Neural progenitor cell (in vitro differentiated cells): ENCODE measurements at regions not wholly inside any gene's neighbourhood (a gene's known extent, or its start where the extent isn't known, plus 50 kb on each side); places are given as distances from the start of the nearest gene placed in this dataset.

Experiments used
- EZH2 ChIP-seq: fragments of 200-600 bp; sonication (generic); IDR thresholded peaks from 2 replicates; pipeline ENCODE4 v1.6.1; 2017; ENCODE audit warnings: antibody characterized with exemption, mild to moderate bottlenecking, moderate library complexity
- EZH2phosphoT487 ChIP-seq: fragments of 200-600 bp; sonication (generic); IDR thresholded peaks from 2 replicates; pipeline ENCODE4 v1.6.1; 2017; ENCODE audit warnings: antibody characterized with exemption
- TF ChIP-seq, protein P1 (sequence below): fragments of 200-600 bp; sonication (generic); IDR thresholded peaks from 2 replicates; pipeline ENCODE4 v1.5.1; 2017; ENCODE audit warnings: antibody characterized with exemption, mild to moderate bottlenecking

DNA sequence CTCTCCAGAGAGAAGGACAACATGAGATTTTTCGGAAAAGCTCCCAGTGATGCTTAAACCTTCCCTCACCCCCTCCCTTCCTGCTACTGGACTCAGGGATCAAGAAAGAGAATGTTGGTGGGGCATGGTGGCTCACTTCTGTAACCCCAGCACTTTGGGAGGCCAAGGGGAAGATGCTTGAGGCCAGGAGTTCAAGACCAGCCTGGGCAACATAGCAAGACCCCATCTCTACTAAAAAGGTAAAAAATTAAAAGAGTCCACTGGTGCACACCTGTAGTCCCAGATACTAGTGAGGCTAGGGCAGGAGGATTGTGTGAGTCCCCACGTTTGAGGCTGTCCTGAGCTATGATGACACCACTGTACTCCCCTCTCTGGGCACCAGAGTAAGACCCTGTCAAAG, 162.9 kb upstream of the RAB4A start:
- TF ChIP-seq, protein P1, sequence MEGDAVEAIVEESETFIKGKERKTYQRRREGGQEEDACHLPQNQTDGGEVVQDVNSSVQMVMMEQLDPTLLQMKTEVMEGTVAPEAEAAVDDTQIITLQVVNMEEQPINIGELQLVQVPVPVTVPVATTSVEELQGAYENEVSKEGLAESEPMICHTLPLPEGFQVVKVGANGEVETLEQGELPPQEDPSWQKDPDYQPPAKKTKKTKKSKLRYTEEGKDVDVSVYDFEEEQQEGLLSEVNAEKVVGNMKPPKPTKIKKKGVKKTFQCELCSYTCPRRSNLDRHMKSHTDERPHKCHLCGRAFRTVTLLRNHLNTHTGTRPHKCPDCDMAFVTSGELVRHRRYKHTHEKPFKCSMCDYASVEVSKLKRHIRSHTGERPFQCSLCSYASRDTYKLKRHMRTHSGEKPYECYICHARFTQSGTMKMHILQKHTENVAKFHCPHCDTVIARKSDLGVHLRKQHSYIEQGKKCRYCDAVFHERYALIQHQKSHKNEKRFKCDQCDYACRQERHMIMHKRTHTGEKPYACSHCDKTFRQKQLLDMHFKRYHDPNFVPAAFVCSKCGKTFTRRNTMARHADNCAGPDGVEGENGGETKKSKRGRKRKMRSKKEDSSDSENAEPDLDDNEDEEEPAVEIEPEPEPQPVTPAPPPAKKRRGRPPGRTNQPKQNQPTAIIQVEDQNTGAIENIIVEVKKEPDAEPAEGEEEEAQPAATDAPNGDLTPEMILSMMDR, result no peak
- TF ChIP-seq EZH2phosphoT487 (no peak), EZH2 (no peak)
